ENCODE measurements at regions not wholly inside any gene's neighbourhood (a gene's known extent, or its start where the extent isn't known, plus 50 kb on each side); places are given as distances from the start of the nearest gene placed in this dataset.

- Histone ChIP-seq H3K9me3 (no peaks in the 10 kb centered on the region), H3K27ac (no peak overlapping the region), H3K4me3 (no peak overlapping the region), H3K36me3 (no peaks in the 10 kb centered on the region), H3K4me1 (no peaks in the 10 kb centered on the region), H3K27me3 (no peaks in the 10 kb centered on the region)
- WGBS = 74% methylated on average over 3 of the region's 3 CpGs
- no peak for DNase-seq (ENCODE audit: low spot score in 2 of 2)
- TF ChIP-seq CTCF (IDR thresholded peaks at IDR 0.05) (no peak), POLR2AphosphoS5 (IDR thresholded peaks at IDR 0.05) (no peak), POLR2A (IDR thresholded peaks at IDR 0.05) (no peak), EP300 (IDR thresholded peaks at IDR 0.05) (no peak)
These were observed 109.7 kb upstream of the VASH1 start for GRCh38 chr14:76651410-76652055.

GRCh38 chr14:76653875-76654572, 107.2 kb upstream of the VASH1 start:
- WGBS = 68% methylated on average over 8 of the region's 8 CpGs
- TF ChIP-seq POLR2AphosphoS5 (IDR thresholded peaks at IDR 0.05) = no peak
- Histone ChIP-seq H3K27ac (no peak overlapping the region), H3K4me3 (no peak overlapping the region), H3K27me3 (no peaks in the 10 kb centered on the region), H3K9me3 (peaks cover 6% of the 10 kb centered on the region), H3K36me3 (no peaks in the 10 kb centered on the region), H3K4me1 (no peaks in the 10 kb centered on the region)
- no peak for DNase-seq (ENCODE audit: low spot score in 2 of 2)

GRCh38 chr14:76654573-76655108, 106.6 kb upstream of the VASH1 start:
- no peak for DNase-seq (ENCODE audit: low spot score in 2 of 2)
- TF ChIP-seq POLR2A (IDR thresholded peaks at IDR 0.05) = no peak
- no peak for TF ChIP-seq CTCF (IDR thresholded peaks at IDR 0.05)
- no peak for TF ChIP-seq EP300 (IDR thresholded peaks at IDR 0.05)
- no peak for TF ChIP-seq POLR2AphosphoS5 (IDR thresholded peaks at IDR 0.05)

GRCh38 chr14:76655331-76655730, 105.9 kb upstream of the VASH1 start:
- Histone ChIP-seq H3K4me1 (no peaks in the 10 kb centered on the region), H3K9me3 (peaks cover 6% of the 10 kb centered on the region), H3K4me3 (no peak overlapping the region), H3K27ac (no peak overlapping the region), H3K27me3 (no peaks in the 10 kb centered on the region), H3K36me3 (no peaks in the 10 kb centered on the region)
- no peak for DNase-seq (ENCODE audit: low spot score in 2 of 2)
- WGBS = 75% methylated on average over 2 of the region's 2 CpGs
- TF ChIP-seq EP300 (IDR thresholded peaks at IDR 0.05) (no peak), CTCF (IDR thresholded peaks at IDR 0.05) (no peak), POLR2A (IDR thresholded peaks at IDR 0.05) (no peak), POLR2AphosphoS5 (IDR thresholded peaks at IDR 0.05) (no peak)

More at GRCh38 chr14:76654573-76655108, 106.6 kb upstream of the VASH1 start:
- no peak overlapping the region for H3K27ac ChIP-seq
- H3K4me3 ChIP-seq = no peak overlapping the region
- no peaks in the 10 kb centered on the region for H3K36me3 ChIP-seq
- H3K4me1 ChIP-seq = no peaks in the 10 kb centered on the region
- 55% methylated on average over 10 of the region's 10 CpGs for WGBS
- H3K9me3 ChIP-seq = peaks cover 6% of the 10 kb centered on the region
- no peaks in the 10 kb centered on the region for H3K27me3 ChIP-seq

GRCh38 chr14:76656592-76656991, 104.7 kb upstream of the VASH1 start:
- Histone ChIP-seq H3K27ac (no peak overlapping the region), H3K36me3 (no peaks in the 10 kb centered on the region), H3K4me1 (no peaks in the 10 kb centered on the region), H3K27me3 (no peaks in the 10 kb centered on the region), H3K9me3 (peaks cover 6% of the 10 kb centered on the region), H3K4me3 (no peak overlapping the region)
- no peak for DNase-seq (ENCODE audit: low spot score in 2 of 2)
- no peak for TF ChIP-seq POLR2AphosphoS5 (IDR thresholded peaks at IDR 0.05)
- TF ChIP-seq CTCF (IDR thresholded peaks at IDR 0.05) = no peak
- TF ChIP-seq POLR2A (IDR thresholded peaks at IDR 0.05) = no peak
- no peak for TF ChIP-seq EP300 (IDR thresholded peaks at IDR 0.05)
- WGBS = 78% methylated on average over 5 of the region's 5 CpGs

Measured in suprapubic skin (tissue), 4 donors.